Ishikawa (cell line): ENCODE measurements at regions not wholly inside any gene's neighbourhood (a gene's known extent, or its start where the extent isn't known, plus 50 kb on each side); places are given as distances from the start of the nearest gene placed in this dataset.

Source experiments
- CEBPB ChIP-seq: IDR thresholded peaks from 2 replicates; pipeline ENCODE4 v1.6.1; 2012
- CREB1 ChIP-seq: IDR thresholded peaks from 2 replicates; pipeline ENCODE4 v1.6.1; 2012; ENCODE audit warnings: low read depth
- EGR1 ChIP-seq: IDR thresholded peaks from 2 replicates; pipeline ENCODE4 v1.6.1; 2012
- EP300 ChIP-seq: IDR thresholded peaks from 2 replicates; pipeline ENCODE4 v1.6.1; 2012; ENCODE audit warnings: borderline replicate concordance
- FOXM1 ChIP-seq: IDR thresholded peaks from 2 replicates; pipeline ENCODE4 v1.6.1; 2012; ENCODE audit warnings: low read depth, borderline replicate concordance
- NFIC ChIP-seq: IDR thresholded peaks from 2 replicates; pipeline ENCODE4 v1.6.1; 2012
- RAD21 ChIP-seq: IDR thresholded peaks from 2 replicates; pipeline ENCODE4 v1.6.1; 2012; ENCODE audit warnings: low read depth
- TAF1 ChIP-seq: IDR thresholded peaks from 2 replicates; pipeline ENCODE4 v1.6.1; 2012; ENCODE audit warnings: low read depth, mild to moderate bottlenecking
- TCF12 ChIP-seq: IDR thresholded peaks from 2 replicates; pipeline ENCODE4 v1.6.1; 2012; ENCODE audit warnings: low read depth
- TEAD4 ChIP-seq: IDR thresholded peaks from 2 replicates; pipeline ENCODE4 v1.6.1; 2012
- USF1 ChIP-seq: IDR thresholded peaks from 2 replicates; pipeline ENCODE4 v1.6.1; 2012
- YY1 ChIP-seq: IDR thresholded peaks from 2 replicates; pipeline ENCODE4 v1.6.1; 2012; ENCODE audit warnings: low read depth
- ZBTB7A ChIP-seq: IDR thresholded peaks from 2 replicates; pipeline ENCODE4 v1.6.1; 2012; ENCODE audit warnings: low read depth
- TF ChIP-seq, protein P1 (sequence below): IDR thresholded peaks from 2 replicates; pipeline ENCODE4 v1.6.1; 2012
- TF ChIP-seq, protein P2 (sequence below): IDR thresholded peaks from 2 replicates; pipeline ENCODE4 v1.6.1; 2012; ENCODE audit warnings: low read depth, mild to moderate bottlenecking

- no peak for TF ChIP-seq ZBTB7A
- no peak for TF ChIP-seq EP300
- no peak for TF ChIP-seq EGR1
- TF ChIP-seq RAD21: no peak
These were observed 349.2 kb upstream of the KLHL1 start for GRCh38 chr13:70457474-70457873.

DNA sequence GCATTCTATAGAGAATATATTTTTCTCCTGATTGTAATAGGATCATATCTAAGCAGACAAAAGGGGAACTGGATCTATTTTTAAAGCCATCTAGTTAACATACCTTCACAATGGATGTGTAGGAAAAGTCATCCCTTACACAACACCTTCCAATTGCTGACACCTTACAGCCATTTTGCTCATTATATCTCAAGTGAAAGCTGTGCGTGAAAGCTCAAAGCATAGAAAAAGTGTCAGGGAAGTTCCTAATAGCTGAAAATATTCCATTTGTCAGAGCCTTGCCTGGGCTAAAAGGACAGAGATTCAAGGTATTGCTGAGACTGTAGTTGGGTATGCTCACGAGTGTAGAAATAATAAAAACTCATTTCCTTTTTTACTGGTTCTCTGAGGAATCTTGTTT lies 340.6 kb upstream of the KLHL1 start:
- no peak for TF ChIP-seq NFIC
- no peak for TF ChIP-seq EGR1
- TF ChIP-seq TCF12: no peak
- TF ChIP-seq, protein P1, sequence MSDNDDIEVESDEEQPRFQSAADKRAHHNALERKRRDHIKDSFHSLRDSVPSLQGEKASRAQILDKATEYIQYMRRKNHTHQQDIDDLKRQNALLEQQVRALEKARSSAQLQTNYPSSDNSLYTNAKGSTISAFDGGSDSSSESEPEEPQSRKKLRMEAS: no peak
- TF ChIP-seq, protein P2, sequence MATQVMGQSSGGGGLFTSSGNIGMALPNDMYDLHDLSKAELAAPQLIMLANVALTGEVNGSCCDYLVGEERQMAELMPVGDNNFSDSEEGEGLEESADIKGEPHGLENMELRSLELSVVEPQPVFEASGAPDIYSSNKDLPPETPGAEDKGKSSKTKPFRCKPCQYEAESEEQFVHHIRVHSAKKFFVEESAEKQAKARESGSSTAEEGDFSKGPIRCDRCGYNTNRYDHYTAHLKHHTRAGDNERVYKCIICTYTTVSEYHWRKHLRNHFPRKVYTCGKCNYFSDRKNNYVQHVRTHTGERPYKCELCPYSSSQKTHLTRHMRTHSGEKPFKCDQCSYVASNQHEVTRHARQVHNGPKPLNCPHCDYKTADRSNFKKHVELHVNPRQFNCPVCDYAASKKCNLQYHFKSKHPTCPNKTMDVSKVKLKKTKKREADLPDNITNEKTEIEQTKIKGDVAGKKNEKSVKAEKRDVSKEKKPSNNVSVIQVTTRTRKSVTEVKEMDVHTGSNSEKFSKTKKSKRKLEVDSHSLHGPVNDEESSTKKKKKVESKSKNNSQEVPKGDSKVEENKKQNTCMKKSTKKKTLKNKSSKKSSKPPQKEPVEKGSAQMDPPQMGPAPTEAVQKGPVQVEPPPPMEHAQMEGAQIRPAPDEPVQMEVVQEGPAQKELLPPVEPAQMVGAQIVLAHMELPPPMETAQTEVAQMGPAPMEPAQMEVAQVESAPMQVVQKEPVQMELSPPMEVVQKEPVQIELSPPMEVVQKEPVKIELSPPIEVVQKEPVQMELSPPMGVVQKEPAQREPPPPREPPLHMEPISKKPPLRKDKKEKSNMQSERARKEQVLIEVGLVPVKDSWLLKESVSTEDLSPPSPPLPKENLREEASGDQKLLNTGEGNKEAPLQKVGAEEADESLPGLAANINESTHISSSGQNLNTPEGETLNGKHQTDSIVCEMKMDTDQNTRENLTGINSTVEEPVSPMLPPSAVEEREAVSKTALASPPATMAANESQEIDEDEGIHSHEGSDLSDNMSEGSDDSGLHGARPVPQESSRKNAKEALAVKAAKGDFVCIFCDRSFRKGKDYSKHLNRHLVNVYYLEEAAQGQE: no peak
- no peak for TF ChIP-seq RAD21
- no peak for TF ChIP-seq TEAD4
- no peak for TF ChIP-seq TAF1
- TF ChIP-seq CREB1: no peak
- no peak for TF ChIP-seq FOXM1

DNA sequence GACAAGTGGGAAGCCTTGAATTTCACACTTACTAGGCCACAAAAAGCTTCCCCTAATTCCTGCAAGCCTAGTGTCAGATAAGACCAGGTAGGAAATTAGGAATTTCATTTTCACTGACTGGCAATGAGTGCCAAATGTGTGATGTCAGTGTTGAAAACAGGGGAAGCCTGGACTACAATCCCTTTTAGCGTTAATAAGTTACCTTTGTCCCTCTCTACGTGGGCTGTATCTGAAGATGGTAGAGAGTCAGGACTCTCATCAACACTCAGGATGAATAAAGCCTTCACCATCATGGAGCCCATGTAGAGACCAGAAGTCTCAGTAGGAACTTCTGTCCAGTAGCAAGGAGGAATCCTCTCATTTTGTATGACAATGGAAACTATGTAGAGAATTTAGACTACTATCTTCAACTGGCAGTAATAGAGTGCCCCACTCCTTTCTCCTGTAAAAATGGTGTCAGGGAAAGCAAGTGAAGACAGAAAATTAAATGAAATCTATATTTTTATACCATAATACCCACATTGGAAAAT lies 324.1 kb upstream of the KLHL1 start:
- TF ChIP-seq EGR1: no peak
- TF ChIP-seq ZBTB7A: no peak
- TF ChIP-seq FOXM1: no peak
- TF ChIP-seq, protein P2: no peak
- TF ChIP-seq TEAD4: no peak
- TF ChIP-seq TCF12: no peak
- TF ChIP-seq RAD21: no peak
- TF ChIP-seq USF1: no peak
- no peak for TF ChIP-seq CREB1
- TF ChIP-seq NFIC: no peak
- TF ChIP-seq EP300: no peak
- TF ChIP-seq, protein P1: no peak
- no peak for TF ChIP-seq YY1
- TF ChIP-seq CEBPB: no peak
- TF ChIP-seq TAF1: no peak

GRCh38 chr13:70430256-70430655 lies 322.0 kb upstream of the KLHL1 start:
- TF ChIP-seq YY1: no peak
- no peak for TF ChIP-seq ZBTB7A
- TF ChIP-seq NFIC: no peak
- TF ChIP-seq USF1: no peak
- no peak for TF ChIP-seq TCF12
- TF ChIP-seq RAD21: no peak
- no peak for TF ChIP-seq EGR1
- no peak for TF ChIP-seq CREB1
- TF ChIP-seq, protein P1: no peak
- TF ChIP-seq TEAD4: no peak
- TF ChIP-seq TAF1: no peak
- TF ChIP-seq CEBPB: no peak
- no peak for TF ChIP-seq EP300
- TF ChIP-seq, protein P2: no peak
- no peak for TF ChIP-seq FOXM1

DNA sequence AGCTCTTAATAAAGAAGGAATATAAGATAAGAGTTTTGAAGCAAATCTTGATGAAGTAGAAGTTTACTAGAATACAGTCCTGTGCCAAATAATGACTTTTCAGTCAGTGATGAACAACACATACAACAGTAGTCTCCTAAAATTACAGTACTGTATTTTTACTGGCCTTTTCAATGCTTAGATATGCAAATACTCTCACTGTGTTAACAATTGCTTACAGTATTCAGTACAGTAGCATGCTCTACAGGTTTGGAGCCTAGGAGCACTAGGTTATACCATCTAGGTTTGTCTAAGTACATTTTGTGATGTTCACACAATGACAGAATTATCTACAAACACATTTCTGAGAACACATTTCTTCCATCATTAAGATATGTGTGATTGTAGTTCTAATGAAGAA lies 316.7 kb upstream of the KLHL1 start:
- TF ChIP-seq EGR1 (no peak), EP300 (no peak), YY1 (no peak), RAD21 (no peak), USF1 (no peak), CREB1 (no peak), TAF1 (no peak), FOXM1 (no peak), CEBPB (no peak), ZBTB7A (no peak), TCF12 (no peak), TEAD4 (no peak), NFIC (no peak)
- TF ChIP-seq, protein P1: no peak
- TF ChIP-seq, protein P2: no peak
